ENCODE measurements at regions not wholly inside any gene's neighbourhood (a gene's known extent, or its start where the extent isn't known, plus 50 kb on each side); places are given as distances from the start of the nearest gene placed in this dataset.
"Not testable (repeated sequence)": the region's sequence is repeated elsewhere in the genome, so short reads cannot be mapped to it uniquely, and the experiment has no call there.

- Histone ChIP-seq H3K27ac (ENCODE audit: low read length) (no peak overlapping the region), H3K4me2 (ENCODE audit: insufficient read depth, low read length) (no peak overlapping the region), H3K4me1 (ENCODE audit: insufficient read depth, low read length) (no peaks in the 10 kb centered on the region), H3K9me3 (ENCODE audit: insufficient read depth, low read length, severe bottlenecking) (no peaks in the 10 kb centered on the region), H3K36me3 (ENCODE audit: insufficient read depth, low read length) (no peaks in the 10 kb centered on the region), H3K4me3 (ENCODE audit: low read depth in 1 of 2, low read length in 2 of 2) (no peak overlapping the region), H3K27me3 (ENCODE audit: insufficient read depth, low read length, poor library complexity) (no peaks in the 10 kb centered on the region), H4K20me1 (ENCODE audit: insufficient read depth, low read length) (no peaks in the 10 kb centered on the region), H3K79me2 (ENCODE audit: insufficient read depth, low read length) (no peaks in the 10 kb centered on the region), H3K9ac (ENCODE audit: low read depth, low read length) (no peak overlapping the region), H2AFZ (ENCODE audit: low read depth, low read length) (no peak overlapping the region)
- DNase-seq, result no peak
- TF ChIP-seq EZH2 (IDR thresholded peaks at IDR 0.05; ENCODE audit: borderline replicate concordance, low read depth, low read length, severe bottlenecking) (no peak), CTCF (IDR thresholded peaks at IDR 0.05; ENCODE audit: borderline replicate concordance, extremely low read depth, low read length, poor library complexity, severe bottlenecking) (no peak)
- no peak for ATAC-seq (ENCODE audit: insufficient read depth, low read depth)
Measured at GRCh38 chrX:121655276-121655675, 607.9 kb downstream of the GLUD2 start.

- DNase-seq (no peak), ATAC-seq (ENCODE audit: insufficient read depth, low read depth) (no peak)
- H3K27ac ChIP-seq (ENCODE audit: low read length), result no peak overlapping the region
- no peak overlapping the region for H3K9ac ChIP-seq (ENCODE audit: low read depth, low read length)
- no peaks in the 10 kb centered on the region for H3K36me3 ChIP-seq (ENCODE audit: insufficient read depth, low read length)
- no peaks in the 10 kb centered on the region for H3K79me2 ChIP-seq (ENCODE audit: insufficient read depth, low read length)
- no peak overlapping the region for H3K4me3 ChIP-seq (ENCODE audit: low read depth in 1 of 2, low read length in 2 of 2)
- no peak overlapping the region for H2AFZ ChIP-seq (ENCODE audit: low read depth, low read length)
- no peaks in the 10 kb centered on the region for H3K9me3 ChIP-seq (ENCODE audit: insufficient read depth, low read length, severe bottlenecking)
- H3K4me1 ChIP-seq (ENCODE audit: insufficient read depth, low read length), result no peaks in the 10 kb centered on the region
- no peaks in the 10 kb centered on the region for H3K27me3 ChIP-seq (ENCODE audit: insufficient read depth, low read length, poor library complexity)
- TF ChIP-seq EZH2 (IDR thresholded peaks at IDR 0.05; ENCODE audit: borderline replicate concordance, low read depth, low read length, severe bottlenecking), result no peak
- TF ChIP-seq CTCF (IDR thresholded peaks at IDR 0.05; ENCODE audit: borderline replicate concordance, extremely low read depth, low read length, poor library complexity, severe bottlenecking), result no peak
- no peaks in the 10 kb centered on the region for H4K20me1 ChIP-seq (ENCODE audit: insufficient read depth, low read length)
- H3K4me2 ChIP-seq (ENCODE audit: insufficient read depth, low read length), result no peak overlapping the region
Measured at GRCh38 chrX:121666171-121666570, 618.8 kb downstream of the GLUD2 start.

DNA sequence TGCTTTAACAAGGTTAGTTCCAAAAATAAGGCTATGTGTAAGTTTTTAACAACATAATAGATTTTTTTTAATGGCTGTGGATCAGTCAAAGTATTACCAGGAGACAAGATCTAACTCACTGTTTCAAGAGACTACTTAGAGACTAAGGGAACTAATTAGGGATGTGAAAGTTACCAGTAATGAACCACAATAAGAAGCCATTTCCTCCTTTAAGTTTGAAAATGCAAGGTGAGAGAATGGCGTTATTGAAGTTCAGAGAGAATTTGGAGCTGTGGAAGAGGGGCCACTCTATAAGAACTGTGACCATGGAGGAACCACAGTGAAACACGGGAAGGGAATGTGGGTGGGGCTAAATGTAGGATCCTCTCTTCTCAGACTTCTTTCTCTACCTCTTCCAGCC lies 624.2 kb downstream of the GLUD2 start:
- H3K4me1 ChIP-seq (ENCODE audit: insufficient read depth, low read length), result no peaks in the 10 kb centered on the region
- H3K27ac ChIP-seq (ENCODE audit: low read length), result no peak overlapping the region
- H3K27me3 ChIP-seq (ENCODE audit: insufficient read depth, low read length, poor library complexity), result no peaks in the 10 kb centered on the region
- H3K4me3 ChIP-seq (ENCODE audit: low read depth in 1 of 2, low read length in 2 of 2), result no peak overlapping the region
- H2AFZ ChIP-seq (ENCODE audit: low read depth, low read length), result no peak overlapping the region; the same call in 1 of the 2 replicates
- H3K9me3 ChIP-seq (ENCODE audit: insufficient read depth, low read length, severe bottlenecking), result no peaks in the 10 kb centered on the region
- no peak overlapping the region for H3K4me2 ChIP-seq (ENCODE audit: insufficient read depth, low read length)
- no peak for TF ChIP-seq EZH2 (IDR thresholded peaks at IDR 0.05; ENCODE audit: borderline replicate concordance, low read depth, low read length, severe bottlenecking)
- no peak for TF ChIP-seq CTCF (IDR thresholded peaks at IDR 0.05; ENCODE audit: borderline replicate concordance, extremely low read depth, low read length, poor library complexity, severe bottlenecking)
- no peak for DNase-seq
- no peaks in the 10 kb centered on the region for H3K36me3 ChIP-seq (ENCODE audit: insufficient read depth, low read length)
- H3K79me2 ChIP-seq (ENCODE audit: insufficient read depth, low read length), result no peaks in the 10 kb centered on the region
- no peak overlapping the region for H3K9ac ChIP-seq (ENCODE audit: low read depth, low read length)
- no peaks in the 10 kb centered on the region for H4K20me1 ChIP-seq (ENCODE audit: insufficient read depth, low read length)
- no peak for ATAC-seq (ENCODE audit: insufficient read depth, low read depth)

DNA sequence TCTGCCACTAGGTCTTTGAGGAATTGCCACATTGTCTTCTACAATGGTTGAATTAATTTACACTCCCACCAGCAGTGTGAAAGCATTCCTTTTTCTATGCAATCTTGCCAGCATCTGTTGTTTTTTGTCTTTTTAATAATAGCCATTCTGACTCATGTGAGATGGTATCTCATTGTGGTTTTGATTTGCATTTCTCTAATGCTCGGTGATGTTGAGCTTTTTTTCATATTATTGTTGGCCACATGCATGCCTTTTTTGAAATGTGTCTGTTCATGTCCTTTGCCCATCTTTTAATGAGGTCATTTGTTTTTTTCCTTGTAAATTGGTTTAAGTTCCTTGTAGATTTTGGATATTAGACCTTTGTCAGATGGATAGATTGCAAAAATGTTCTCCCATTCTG lies 661.8 kb downstream of the GLUD2 start:
- DNase-seq; H3K4me1 ChIP-seq (ENCODE audit: insufficient read depth, low read length); H3K79me2 ChIP-seq (ENCODE audit: insufficient read depth, low read length); H3K27ac ChIP-seq (ENCODE audit: low read length); ATAC-seq (ENCODE audit: insufficient read depth, low read depth); H3K9me3 ChIP-seq (ENCODE audit: insufficient read depth, low read length, severe bottlenecking); H2AFZ ChIP-seq (ENCODE audit: low read depth, low read length); H3K4me2 ChIP-seq (ENCODE audit: insufficient read depth, low read length); H3K27me3 ChIP-seq (ENCODE audit: insufficient read depth, low read length, poor library complexity); H3K9ac ChIP-seq (ENCODE audit: low read depth, low read length); H3K4me3 ChIP-seq (ENCODE audit: low read depth in 1 of 2, low read length in 2 of 2); H4K20me1 ChIP-seq (ENCODE audit: insufficient read depth, low read length); H3K36me3 ChIP-seq (ENCODE audit: insufficient read depth, low read length): not testable (repeated sequence)

All from DND-41 (cell line).